ENCODE measurements at regions not wholly inside any gene's neighbourhood (a gene's known extent, or its start where the extent isn't known, plus 50 kb on each side); places are given as distances from the start of the nearest gene placed in this dataset.
"Not testable (repeated sequence)": the region's sequence is repeated elsewhere in the genome, so short reads cannot be mapped to it uniquely, and the experiment has no call there.

- Mint-ChIP-seq H3K27me3 (peaks cover 8% of the 10 kb centered on the region), H3K4me3 (no peak overlapping the region), H3K36me3 (no peaks in the 10 kb centered on the region), H3K4me1 (no peaks in the 10 kb centered on the region), H3K27ac (no peak overlapping the region), H3K9me3 (no peaks in the 10 kb centered on the region)
- no peak for DNase-seq
These were observed 187.0 kb upstream of the ATP10A start for GRCh38 chr15:26049900-26050657.

- no peak overlapping the region for H3K27ac Mint-ChIP-seq
- no peak overlapping the region for H3K4me3 Mint-ChIP-seq
- peaks cover 6% of the 10 kb centered on the region for H3K27me3 Mint-ChIP-seq
- no peaks in the 10 kb centered on the region for H3K4me1 Mint-ChIP-seq
- no peaks in the 10 kb centered on the region for H3K36me3 Mint-ChIP-seq
- no peak for DNase-seq
- H3K9me3 Mint-ChIP-seq: no peaks in the 10 kb centered on the region
These were observed 185.5 kb upstream of the ATP10A start for GRCh38 chr15:26048669-26049068.

- no peaks in the 10 kb centered on the region for H3K4me1 Mint-ChIP-seq
- H3K36me3 Mint-ChIP-seq: no peaks in the 10 kb centered on the region
- H3K4me3 Mint-ChIP-seq: no peak overlapping the region
- H3K27ac Mint-ChIP-seq: no peak overlapping the region
- H3K27me3 Mint-ChIP-seq: peaks cover 20% of the 10 kb centered on the region
- peaks cover 3% of the 10 kb centered on the region for H3K9me3 Mint-ChIP-seq
- no peak for DNase-seq
These were observed 182.4 kb upstream of the ATP10A start for GRCh38 chr15:26045516-26045915.

- Mint-ChIP-seq H3K27ac (no peak overlapping the region), H3K4me1 (no peaks in the 10 kb centered on the region), H3K4me3 (no peak overlapping the region), H3K9me3 (peaks cover 3% of the 10 kb centered on the region), H3K36me3 (no peaks in the 10 kb centered on the region), H3K27me3 (peaks cover 34% of the 10 kb centered on the region)
- no peak for DNase-seq
These were observed 179.9 kb upstream of the ATP10A start for GRCh38 chr15:26043018-26043417.

GRCh38 chr15:26038693-26039092, 175.6 kb upstream of the ATP10A start:
- H3K9me3 Mint-ChIP-seq: peaks cover 3% of the 10 kb centered on the region
- peaks cover 34% of the 10 kb centered on the region for H3K27me3 Mint-ChIP-seq
- DNase-seq: no peak
- H3K27ac Mint-ChIP-seq: no peak overlapping the region
- H3K36me3 Mint-ChIP-seq: no peaks in the 10 kb centered on the region
- no peak overlapping the region for H3K4me3 Mint-ChIP-seq
- H3K4me1 Mint-ChIP-seq: no peaks in the 10 kb centered on the region

- Mint-ChIP-seq H3K27me3 (peaks cover 31% of the 10 kb centered on the region), H3K27ac (no peak overlapping the region), H3K36me3 (no peaks in the 10 kb centered on the region), H3K4me1 (no peaks in the 10 kb centered on the region), H3K9me3 (peaks cover 3% of the 10 kb centered on the region), H3K4me3 (no peak overlapping the region)
- DNase-seq: no peak
These were observed 174.2 kb upstream of the ATP10A start for GRCh38 chr15:26037369-26037768.

- Mint-ChIP-seq H3K27me3 (peaks cover 17% of the 10 kb centered on the region), H3K4me3 (no peak overlapping the region), H3K9me3 (no peaks in the 10 kb centered on the region), H3K27ac (no peak overlapping the region), H3K36me3 (no peaks in the 10 kb centered on the region), H3K4me1 (no peaks in the 10 kb centered on the region)
- no peak for DNase-seq
These were observed 170.4 kb upstream of the ATP10A start for GRCh38 chr15:26033493-26033892.

GRCh38 chr15:26032162-26032846, 169.2 kb upstream of the ATP10A start:
- Mint-ChIP-seq H3K9me3 (no peaks in the 10 kb centered on the region), H3K27ac (no peak overlapping the region), H3K4me1 (no peaks in the 10 kb centered on the region), H3K36me3 (no peaks in the 10 kb centered on the region), H3K4me3 (no peak overlapping the region), H3K27me3 (peaks cover 13% of the 10 kb centered on the region)
- no peak for DNase-seq

GRCh38 chr15:26029586-26029985, 166.5 kb upstream of the ATP10A start:
- H3K27me3 Mint-ChIP-seq, H3K4me1 Mint-ChIP-seq, H3K36me3 Mint-ChIP-seq, H3K4me3 Mint-ChIP-seq, H3K9me3 Mint-ChIP-seq, DNase-seq, H3K27ac Mint-ChIP-seq: not testable (repeated sequence)

- H3K9me3 Mint-ChIP-seq: no peaks in the 10 kb centered on the region
- no peaks in the 10 kb centered on the region for H3K36me3 Mint-ChIP-seq
- H3K4me1 Mint-ChIP-seq: no peaks in the 10 kb centered on the region
- peaks cover 7% of the 10 kb centered on the region for H3K27me3 Mint-ChIP-seq
- no peak overlapping the region for H3K4me3 Mint-ChIP-seq
- H3K27ac Mint-ChIP-seq: no peak overlapping the region
- no peak for DNase-seq
These were observed 166.0 kb upstream of the ATP10A start for GRCh38 chr15:26029146-26029545.

GRCh38 chr15:26028086-26028740, 165.1 kb upstream of the ATP10A start:
- Mint-ChIP-seq H3K4me1 (no peaks in the 10 kb centered on the region), H3K4me3 (no peak overlapping the region), H3K27me3 (peaks cover 7% of the 10 kb centered on the region), H3K36me3 (no peaks in the 10 kb centered on the region), H3K9me3 (no peaks in the 10 kb centered on the region), H3K27ac (no peak overlapping the region)
- DNase-seq: no peak

- not testable (repeated sequence) for H3K27me3 Mint-ChIP-seq, H3K36me3 Mint-ChIP-seq, H3K4me3 Mint-ChIP-seq, H3K9me3 Mint-ChIP-seq, H3K4me1 Mint-ChIP-seq, H3K27ac Mint-ChIP-seq, DNase-seq
These were observed 163.5 kb upstream of the ATP10A start for GRCh38 chr15:26026671-26027070.

GRCh38 chr15:26024241-26024640, 161.1 kb upstream of the ATP10A start:
- Mint-ChIP-seq H3K4me1 (no peaks in the 10 kb centered on the region), H3K4me3 (no peak overlapping the region), H3K9me3 (no peaks in the 10 kb centered on the region), H3K27me3 (peaks cover under 1% of the 10 kb centered on the region), H3K36me3 (no peaks in the 10 kb centered on the region), H3K27ac (no peak overlapping the region)
- DNase-seq: no peak

GRCh38 chr15:26023691-26024090, 160.6 kb upstream of the ATP10A start:
- H3K4me3 Mint-ChIP-seq: no peak overlapping the region
- H3K27ac Mint-ChIP-seq: no peak overlapping the region
- no peaks in the 10 kb centered on the region for H3K27me3 Mint-ChIP-seq
- H3K9me3 Mint-ChIP-seq: no peaks in the 10 kb centered on the region
- H3K36me3 Mint-ChIP-seq: no peaks in the 10 kb centered on the region
- H3K4me1 Mint-ChIP-seq: no peaks in the 10 kb centered on the region
- DNase-seq: no peak

GRCh38 chr15:26023231-26023630, 160.1 kb upstream of the ATP10A start:
- Mint-ChIP-seq H3K4me3 (no peak overlapping the region), H3K36me3 (no peaks in the 10 kb centered on the region), H3K9me3 (no peaks in the 10 kb centered on the region), H3K27ac (no peak overlapping the region), H3K27me3 (no peaks in the 10 kb centered on the region), H3K4me1 (no peaks in the 10 kb centered on the region)
- no peak for DNase-seq

Data from activated naive CD8-positive, alpha-beta T cell treated with anti-CD3 and anti-CD28 coated beads for 36 hours (primary cell).